OCI-LY1 (cell line): ENCODE measurements at regions not wholly inside any gene's neighbourhood (a gene's known extent, or its start where the extent isn't known, plus 50 kb on each side); places are given as distances from the start of the nearest gene placed in this dataset.
"Not testable (repeated sequence)": the region's sequence is repeated elsewhere in the genome, so short reads cannot be mapped to it uniquely, and the experiment has no call there.

Source experiments
- H2AFZ ChIP-seq: fragments of 200-600 bp; sonication (generic), shearing (Covaris generic); 2 replicates; pipeline ENCODE4 v1.6.0; 2014; ENCODE audit warnings: antibody characterized with exemption, mild to moderate bottlenecking, low read length
- H3F3A ChIP-seq: fragments of 200-600 bp; sonication (generic), shearing (Covaris generic); 2 replicates; pipeline ENCODE4 v1.6.0; 2014; ENCODE audit warnings: mild to moderate bottlenecking, antibody characterized with exemption, low read length, moderate library complexity; ENCODE audit not compliant: insufficient read depth
- H3K27ac ChIP-seq: fragments of 200-600 bp; sonication (generic); 2 replicates; pipeline ENCODE4 v1.5.1; 2014; ENCODE audit warnings: low read length, mixed run types, mild to moderate bottlenecking, low read depth; ENCODE audit not compliant: poor library complexity, severe bottlenecking
- H3K27me3 ChIP-seq: fragments of 200-600 bp; sonication (generic); 2 replicates; pipeline ENCODE4 v1.6.0; 2014; ENCODE audit warnings: antibody characterized with exemption, mild to moderate bottlenecking, low read length, moderate library complexity; ENCODE audit not compliant: insufficient read depth
- H3K36me3 ChIP-seq: fragments of 200-600 bp; sonication (generic); 2 replicates; pipeline ENCODE4 v1.6.1; 2014; ENCODE audit warnings: mild to moderate bottlenecking, antibody characterized with exemption, low read length, moderate library complexity, mixed read lengths; ENCODE audit not compliant: insufficient read depth
- H3K4me1 ChIP-seq: fragments of 200-600 bp; sonication (generic); 2 replicates; pipeline ENCODE4 v1.5.1; 2014; ENCODE audit warnings: mild to moderate bottlenecking, low read length, moderate library complexity; ENCODE audit not compliant: insufficient read depth, severe bottlenecking
- H3K4me2 ChIP-seq: fragments of 200-600 bp; sonication (generic), shearing (Covaris generic); 2 replicates; pipeline ENCODE4 v1.6.1; 2014; ENCODE audit warnings: low read length
- H3K4me3 ChIP-seq: fragments of 200-600 bp; sonication (generic); 2 replicates; pipeline ENCODE4 v1.5.1; 2014; ENCODE audit warnings: low read length, low read depth, mild to moderate bottlenecking, mixed read lengths; ENCODE audit not compliant: poor library complexity, severe bottlenecking
- H3K79me2 ChIP-seq: fragments of 200-600 bp; shearing (Covaris generic); 2 replicates; pipeline ENCODE4 v1.6.1; 2016; ENCODE audit warnings: mixed run types, low read length, mixed read lengths; ENCODE audit not compliant: insufficient read depth
- H3K9ac ChIP-seq: fragments of 200-600 bp; sonication (generic), shearing (Covaris generic); 2 replicates; pipeline ENCODE4 v1.6.1; 2014; ENCODE audit warnings: mild to moderate bottlenecking, low read length, mixed read lengths
- H3K9me2 ChIP-seq: fragments of 200-600 bp; sonication (generic), shearing (Covaris generic); 2 replicates; pipeline ENCODE4 v1.6.1; 2014; ENCODE audit warnings: low read depth, mild to moderate bottlenecking, low read length, mixed read lengths
- H3K9me3 ChIP-seq: fragments of 200-600 bp; shearing (Covaris generic); 2 replicates; pipeline ENCODE4 v1.6.1; 2014; ENCODE audit warnings: low read length, mixed read lengths
- H4K20me1 ChIP-seq: fragments of 200-600 bp; sonication (generic), shearing (Covaris generic); 2 replicates; pipeline ENCODE4 v1.6.0; 2016; ENCODE audit warnings: mild to moderate bottlenecking, low read length; ENCODE audit not compliant: insufficient read depth
- EZH2 ChIP-seq: fragments of 200-600 bp; sonication (generic), shearing (Covaris generic); IDR thresholded peaks from 2 replicates; pipeline ENCODE4 v1.8.0; 2017; ENCODE audit warnings: borderline replicate concordance, mixed run types, mild to moderate bottlenecking, antibody characterized with exemption, low read length, moderate library complexity, mixed read lengths
- TF ChIP-seq, protein P1 (sequence below): fragments of 200-600 bp; sonication (generic), shearing (Covaris generic); IDR thresholded peaks from 2 replicates; pipeline ENCODE4 v1.5.1; 2017; ENCODE audit warnings: mild to moderate bottlenecking, antibody characterized with exemption, low read length, moderate library complexity, mixed read lengths

DNA sequence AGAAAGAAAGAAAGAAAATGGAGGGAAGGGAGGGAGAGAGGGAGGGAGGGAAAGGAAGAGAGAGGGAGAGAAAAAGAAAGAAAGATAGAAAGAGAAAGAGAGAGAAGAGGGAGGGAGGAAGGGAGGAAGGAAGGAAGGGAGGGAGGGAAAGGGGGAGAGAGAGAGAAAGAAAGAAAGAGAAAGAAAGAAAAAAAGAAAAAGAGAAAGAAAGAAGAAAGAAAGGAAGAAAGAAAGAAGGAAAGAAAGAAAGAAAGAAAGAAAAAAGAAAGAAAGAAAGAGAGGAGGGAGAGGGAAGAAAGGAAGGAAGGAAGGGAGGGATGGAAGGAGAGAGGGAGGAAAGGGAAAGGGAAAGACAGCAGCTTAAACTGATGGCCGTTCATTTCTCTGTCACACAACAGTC, 457.5 kb downstream of the PDZRN4 start:
- no peaks in the 10 kb centered on the region for H3F3A ChIP-seq
- no peak overlapping the region for H3K27ac ChIP-seq
- no peaks in the 10 kb centered on the region for H3K9me2 ChIP-seq
- H3K9ac ChIP-seq: no peak overlapping the region
- no peak overlapping the region for H2AFZ ChIP-seq
- no peaks in the 10 kb centered on the region for H3K9me3 ChIP-seq
- H3K4me3 ChIP-seq: no peak overlapping the region
- no peaks in the 10 kb centered on the region for H3K27me3 ChIP-seq
- TF ChIP-seq, protein P1, sequence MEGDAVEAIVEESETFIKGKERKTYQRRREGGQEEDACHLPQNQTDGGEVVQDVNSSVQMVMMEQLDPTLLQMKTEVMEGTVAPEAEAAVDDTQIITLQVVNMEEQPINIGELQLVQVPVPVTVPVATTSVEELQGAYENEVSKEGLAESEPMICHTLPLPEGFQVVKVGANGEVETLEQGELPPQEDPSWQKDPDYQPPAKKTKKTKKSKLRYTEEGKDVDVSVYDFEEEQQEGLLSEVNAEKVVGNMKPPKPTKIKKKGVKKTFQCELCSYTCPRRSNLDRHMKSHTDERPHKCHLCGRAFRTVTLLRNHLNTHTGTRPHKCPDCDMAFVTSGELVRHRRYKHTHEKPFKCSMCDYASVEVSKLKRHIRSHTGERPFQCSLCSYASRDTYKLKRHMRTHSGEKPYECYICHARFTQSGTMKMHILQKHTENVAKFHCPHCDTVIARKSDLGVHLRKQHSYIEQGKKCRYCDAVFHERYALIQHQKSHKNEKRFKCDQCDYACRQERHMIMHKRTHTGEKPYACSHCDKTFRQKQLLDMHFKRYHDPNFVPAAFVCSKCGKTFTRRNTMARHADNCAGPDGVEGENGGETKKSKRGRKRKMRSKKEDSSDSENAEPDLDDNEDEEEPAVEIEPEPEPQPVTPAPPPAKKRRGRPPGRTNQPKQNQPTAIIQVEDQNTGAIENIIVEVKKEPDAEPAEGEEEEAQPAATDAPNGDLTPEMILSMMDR: no peak
- no peak for TF ChIP-seq EZH2
- no peaks in the 10 kb centered on the region for H4K20me1 ChIP-seq
- H3K4me1 ChIP-seq: peaks cover 16% of the 10 kb centered on the region
- no peaks in the 10 kb centered on the region for H3K36me3 ChIP-seq
- no peaks in the 10 kb centered on the region for H3K79me2 ChIP-seq
- H3K4me2 ChIP-seq: no peak overlapping the region

DNA sequence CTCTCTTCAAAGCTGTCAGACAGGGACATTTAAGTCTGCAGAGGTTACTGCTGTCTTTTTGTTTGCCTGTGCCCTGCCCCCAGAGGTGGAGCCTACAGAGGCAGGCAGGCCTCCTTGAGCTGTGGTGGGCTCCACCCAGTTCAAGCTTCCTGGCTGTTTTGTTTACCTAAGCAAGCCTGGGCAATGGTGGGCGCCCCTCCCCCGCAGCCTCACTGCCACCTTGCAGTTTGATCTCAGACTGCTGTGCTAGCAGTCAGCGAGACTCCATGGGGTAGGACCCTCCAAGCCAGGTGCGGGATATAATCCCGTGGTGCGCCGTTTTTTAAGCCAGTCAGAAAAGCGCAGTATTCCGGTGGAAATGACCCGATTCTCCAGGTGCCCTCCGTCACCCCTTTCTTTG, 454.7 kb downstream of the PDZRN4 start:
- not testable (repeated sequence) for H3K9ac ChIP-seq, H3K36me3 ChIP-seq, H3K79me2 ChIP-seq, H3K27ac ChIP-seq, H3K27me3 ChIP-seq, H3K9me2 ChIP-seq, H3K4me2 ChIP-seq, H3F3A ChIP-seq, H3K9me3 ChIP-seq, H3K4me3 ChIP-seq, H2AFZ ChIP-seq, H4K20me1 ChIP-seq, H3K4me1 ChIP-seq

DNA sequence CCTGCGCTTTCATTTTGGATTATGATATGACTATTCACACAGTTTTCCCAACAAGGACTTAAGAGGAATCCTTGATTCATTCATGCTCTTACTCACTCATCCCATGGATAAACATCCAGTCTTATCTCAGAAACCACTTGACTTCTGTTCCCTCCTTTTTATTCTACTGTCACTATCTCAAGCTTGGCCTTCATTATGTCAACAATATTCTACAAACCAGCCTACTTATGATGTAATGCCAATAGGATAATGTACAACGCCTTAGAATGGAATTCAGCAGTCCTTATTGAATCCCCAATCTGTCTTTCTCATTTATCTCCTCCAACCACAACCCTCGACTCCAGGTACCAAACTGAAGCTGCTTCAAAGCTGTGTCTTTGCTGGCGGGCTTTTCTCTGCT, 448.5 kb downstream of the PDZRN4 start:
- Histone ChIP-seq H3K9ac (no peak overlapping the region), H3F3A (no peaks in the 10 kb centered on the region), H3K9me2 (no peaks in the 10 kb centered on the region), H2AFZ (no peak overlapping the region), H3K4me1 (no peaks in the 10 kb centered on the region), H3K27me3 (no peaks in the 10 kb centered on the region), H4K20me1 (no peaks in the 10 kb centered on the region), H3K4me2 (no peak overlapping the region), H3K79me2 (no peaks in the 10 kb centered on the region), H3K27ac (no peak overlapping the region), H3K9me3 (no peaks in the 10 kb centered on the region), H3K4me3 (no peak overlapping the region), H3K36me3 (no peaks in the 10 kb centered on the region)
- no peak for TF ChIP-seq EZH2

DNA sequence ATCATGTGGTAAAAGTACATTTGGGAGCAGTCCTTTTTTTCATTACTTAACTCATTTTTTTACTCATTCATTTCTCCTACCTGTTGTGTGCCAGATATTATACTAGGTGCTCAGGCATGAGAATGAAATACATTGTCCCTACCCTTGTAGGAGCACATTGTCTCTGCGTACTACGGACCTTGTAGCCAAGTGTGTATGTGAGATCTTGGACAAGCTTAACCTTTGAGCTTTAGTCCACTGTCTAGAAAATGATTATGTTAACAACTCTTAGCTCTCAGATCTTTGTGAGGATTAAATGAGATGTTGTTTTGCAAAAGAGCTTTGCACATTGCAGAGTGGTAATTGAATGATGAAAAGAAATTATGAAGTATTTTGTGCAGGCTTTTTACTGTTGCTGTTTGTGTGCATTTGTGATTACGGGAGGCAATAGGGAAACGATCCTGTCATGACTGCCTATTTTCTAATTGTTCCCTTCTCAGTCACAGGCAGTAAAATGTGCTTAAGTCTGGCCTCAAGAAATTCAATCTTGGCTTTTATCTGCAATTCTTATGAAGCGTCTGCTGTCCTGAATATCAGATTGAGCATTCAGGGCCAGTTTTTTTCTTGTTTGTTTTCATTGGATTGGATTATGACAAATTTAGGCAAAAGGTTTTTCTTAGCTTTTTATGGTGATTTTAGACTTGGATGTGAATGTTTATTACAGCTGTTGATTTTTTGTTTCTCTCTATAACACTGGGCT, 447.7 kb downstream of the PDZRN4 start:
- Histone ChIP-seq H2AFZ (no peak overlapping the region), H3K4me3 (no peak overlapping the region), H3K9me2 (no peaks in the 10 kb centered on the region), H3K9me3 (no peaks in the 10 kb centered on the region), H3K4me1 (no peaks in the 10 kb centered on the region), H3K9ac (no peak overlapping the region), H3K79me2 (no peaks in the 10 kb centered on the region), H3K36me3 (no peaks in the 10 kb centered on the region), H3K27me3 (no peaks in the 10 kb centered on the region), H3F3A (no peaks in the 10 kb centered on the region), H4K20me1 (no peaks in the 10 kb centered on the region), H3K4me2 (no peak overlapping the region), H3K27ac (no peak overlapping the region)
- TF ChIP-seq, protein P1: no peak
- no peak for TF ChIP-seq EZH2
